IMR-90 (cell line): ENCODE measurements at regions not wholly inside any gene's neighbourhood (a gene's known extent, or its start where the extent isn't known, plus 50 kb on each side); places are given as distances from the start of the nearest gene placed in this dataset.

Experiments
- ATAC-seq: fragments of 200-7000 bp; cut with Tn5 transposase; 2 replicates; pipeline ENCODE4 v1.9.1; 2020; ENCODE audit warnings: low read depth, mild to moderate bottlenecking, moderate library complexity
- BruUV-seq: library from RNA; stranded (reverse); fragments of 400-500 nt; replicated peaks from 2 replicates; lab custom pipeline; 2021; lab: Mats Ljungman, UMichigan
- CTCF ChIA-PET: fragments of 300-600 bp; formaldehyde crosslinking; extraction: SDS; loops from one replicate; lab custom pipeline; 2021; ENCODE audit warnings: antibody characterized with exemption; lab: Yijun Ruan, JAX
- POLR2A ChIA-PET: fragments of 300-600 bp; sonication (Branson Sonifier 250); formaldehyde crosslinking; loops from one replicate; lab custom pipeline; 2022; ENCODE audit warnings: antibody characterized with exemption; ENCODE audit not compliant: unreplicated experiment; lab: Charles Lee
- DNase-seq: peaks from one replicate; pipeline ENCODE4 v3.0.0; 2013
- H2AFZ ChIP-seq: replicated peaks from 2 replicates; pipeline ENCODE3; 2013; ENCODE audit warnings: low read length, mild to moderate bottlenecking; ENCODE audit not compliant: poor library complexity
- H2AK5ac ChIP-seq: 2 replicates; pipeline ENCODE4 v1.6.1; 2013; ENCODE audit warnings: low read depth, low read length, inconsistent platforms
- H2AK9ac ChIP-seq: replicated peaks from 2 replicates; pipeline ENCODE3; 2013; ENCODE audit warnings: mild to moderate bottlenecking, low read depth, low read length, moderate library complexity; ENCODE audit not compliant: poor library complexity
- H2BK120ac ChIP-seq: 2 replicates; pipeline ENCODE4 v1.6.1; 2013; ENCODE audit warnings: low read depth, low read length, inconsistent platforms
- H2BK15ac ChIP-seq: 3 replicates; pipeline ENCODE4 v1.6.1; 2013; ENCODE audit warnings: low read depth, low read length, inconsistent platforms
- H2BK20ac ChIP-seq: 2 replicates; pipeline ENCODE4 v1.6.1; 2013; ENCODE audit warnings: low read depth, mild to moderate bottlenecking, inconsistent platforms, low read length, moderate library complexity
- H2BK5ac ChIP-seq: 2 replicates; pipeline ENCODE4 v1.6.1; 2013; ENCODE audit warnings: mild to moderate bottlenecking, low read depth, low read length, inconsistent platforms; ENCODE audit not compliant: poor library complexity, severe bottlenecking
- H3K14ac ChIP-seq: replicated peaks from 2 replicates; pipeline ENCODE4 v1.6.1; 2013; ENCODE audit warnings: low read depth, low read length, inconsistent platforms
- H3K18ac ChIP-seq: 2 replicates; pipeline ENCODE4 v1.6.1; 2013; ENCODE audit warnings: low read depth, low read length, control low read depth
- H3K23ac ChIP-seq: 2 replicates; pipeline ENCODE4 v1.6.1; 2013; ENCODE audit warnings: low read depth, low read length, inconsistent platforms
- H3K27ac ChIP-seq: 2 replicates; pipeline ENCODE4 v1.5.1; 2013; ENCODE audit warnings: mild to moderate bottlenecking, control low read depth, low read length; ENCODE audit not compliant: insufficient read depth
- H3K27me3 ChIP-seq: 2 replicates; pipeline ENCODE4 v1.6.1; 2013; ENCODE audit warnings: low read length; ENCODE audit not compliant: control insufficient read depth, insufficient read depth
- H3K36me3 ChIP-seq: 2 replicates; pipeline ENCODE4 v1.6.1; 2013; ENCODE audit warnings: low read length, mixed read lengths; ENCODE audit not compliant: control insufficient read depth, insufficient read depth
- H3K4ac ChIP-seq: 2 replicates; pipeline ENCODE4 v1.6.1; 2013; ENCODE audit warnings: low read depth, low read length, inconsistent platforms
- H3K4me1 ChIP-seq: 2 replicates; pipeline ENCODE4 v1.6.1; 2013; ENCODE audit warnings: low read length, mixed read lengths; ENCODE audit not compliant: control insufficient read depth, insufficient read depth
- H3K4me2 ChIP-seq: 2 replicates; pipeline ENCODE4 v1.6.1; 2013; ENCODE audit warnings: low read depth, mild to moderate bottlenecking, control low read depth, low read length, moderate library complexity
- H3K4me3 ChIP-seq: 2 replicates; pipeline ENCODE4 v1.5.1; 2013; ENCODE audit warnings: low read depth, mild to moderate bottlenecking, control low read depth, low read length, moderate library complexity; ENCODE audit not compliant: insufficient read depth
- H3K56ac ChIP-seq: 2 replicates; pipeline ENCODE4 v1.6.1; 2013; ENCODE audit warnings: low read length, inconsistent platforms; ENCODE audit not compliant: insufficient read depth; ENCODE audit errors: extremely low read depth
- H3K79me1 ChIP-seq, 2 experiments: 2 replicates each; pipeline ENCODE4 v1.6.1; 2013; ENCODE audit warnings: low read length in 2 of 2, inconsistent platforms in 1 of 2, low read depth in 1 of 2
- H3K9ac ChIP-seq: 2 replicates; pipeline ENCODE4 v1.6.1; 2013; ENCODE audit warnings: low read depth, low read length, control low read depth
- H3K9me1 ChIP-seq: 2 replicates; pipeline ENCODE4 v1.6.1; 2013; ENCODE audit warnings: low read length, inconsistent platforms; ENCODE audit not compliant: insufficient read depth
- H3K9me3 ChIP-seq: 2 replicates; pipeline ENCODE4 v1.6.1; 2013; ENCODE audit warnings: low read length; ENCODE audit not compliant: control insufficient read depth, insufficient read depth
- H4K20me1 ChIP-seq: 2 replicates; pipeline ENCODE4 v1.6.1; 2013; ENCODE audit warnings: low read length, inconsistent platforms; ENCODE audit not compliant: insufficient read depth
- H4K5ac ChIP-seq: 2 replicates; pipeline ENCODE4 v1.6.1; 2013; ENCODE audit warnings: mild to moderate bottlenecking, low read depth, low read length, control low read depth
- H4K8ac ChIP-seq, 2 experiments: 2 replicates each; pipeline ENCODE4 v1.6.1; 2013; ENCODE audit warnings: low read depth in 2 of 2, low read length in 2 of 2, control low read depth in 1 of 2, inconsistent platforms in 1 of 2
- H4K91ac ChIP-seq: 2 replicates; pipeline ENCODE4 v1.6.1; 2013; ENCODE audit warnings: low read depth, low read length, inconsistent platforms; ENCODE audit not compliant: insufficient read depth
- BHLHE40 ChIP-seq: fragments of 150-350 bp; IDR thresholded peaks from 2 replicates; pipeline ENCODE4 v1.6.1; 2016; ENCODE audit warnings: mild to moderate bottlenecking, low read depth, low read length
- CEBPB ChIP-seq: IDR thresholded peaks from 2 replicates; pipeline ENCODE4 v1.6.1; 2012; ENCODE audit warnings: low read depth, low read length, improper control_type of control experiment
- CHD1 ChIP-seq: IDR thresholded peaks from 2 replicates; pipeline ENCODE4 v1.6.1; 2012; ENCODE audit warnings: low read depth, low read length, improper control_type of control experiment
- FOS ChIP-seq: fragments of 150-350 bp; IDR thresholded peaks from 2 replicates; pipeline ENCODE4 v1.6.1; 2016; ENCODE audit warnings: low read depth, low read length
- MAZ ChIP-seq: IDR thresholded peaks from 2 replicates; pipeline ENCODE4 v1.6.1; 2012; ENCODE audit warnings: low read depth, mild to moderate bottlenecking, low read length, improper control_type of control experiment, moderate library complexity, borderline replicate concordance
- MXI1 ChIP-seq: IDR thresholded peaks from 2 replicates; pipeline ENCODE4 v1.6.1; 2012; ENCODE audit warnings: low read depth, mild to moderate bottlenecking, low read length, moderate library complexity, borderline replicate concordance
- NFE2L2 ChIP-seq: fragments of 150-350 bp; IDR thresholded peaks from 2 replicates; pipeline ENCODE4 v1.6.1; 2016; ENCODE audit warnings: low read depth, mild to moderate bottlenecking, low read length
- POLR2A ChIP-seq: IDR thresholded peaks from 2 replicates; pipeline ENCODE4 v1.6.1; 2012; ENCODE audit warnings: mild to moderate bottlenecking, low read depth, low read length
- RAD21 ChIP-seq: IDR thresholded peaks from 2 replicates; pipeline ENCODE4 v1.6.1; 2012; ENCODE audit warnings: low read length, improper control_type of control experiment
- RCOR1 ChIP-seq: IDR thresholded peaks from 2 replicates; pipeline ENCODE4 v1.6.1; 2012; ENCODE audit warnings: mild to moderate bottlenecking, low read length, improper control_type of control experiment; ENCODE audit not compliant: insufficient replicate concordance
- SMC3 ChIP-seq: fragments of 150-350 bp; IDR thresholded peaks from 2 replicates; pipeline ENCODE4 v1.6.1; 2016; ENCODE audit warnings: low read depth, mild to moderate bottlenecking, antibody characterized with exemption, low read length, moderate library complexity
- WGBS, 2 experiments: methylation state at CpG; one replicate each; pipeline versions ENCODE4 v1.1.5 to v1.1.7; 2013; ENCODE audit warnings: missing lambda C conversion rate in 2 of 2; ENCODE audit not compliant: insufficient read length in 1 of 2; ENCODE audit errors: extremely low coverage in 2 of 2; 5-methylcytosine and 5-hydroxymethylcytosine counted together
- dilution Hi-C: fragments of 300-500 bp; cut with HindIII; formaldehyde crosslinking; loops from one replicate; pipeline ENCODE4 v1.14.3; 2018; ENCODE audit warnings: low sequenced_read_pairs; ENCODE audit not compliant: unreplicated experiment
- in situ Hi-C: fragments of 300-500 bp; cut with MboI; formaldehyde crosslinking; loops from 3 replicates; pipeline ENCODE4 v1.14.3; 2019; ENCODE audit warnings: low sequenced_read_pairs, inconsistent platforms, mixed read lengths
- intact Hi-C: fragments of 100-400 bp; cut with micrococcal nuclease; formaldehyde crosslinking; loops from 2 replicates; pipeline ENCODE4 v1.10.0; 2022
- TF ChIP-seq, protein P1 (sequence below): fragments of 150-350 bp; IDR thresholded peaks from 2 replicates; pipeline ENCODE4 v1.6.1; 2016; ENCODE audit warnings: low read depth, mild to moderate bottlenecking, low read length, moderate library complexity, borderline replicate concordance
- TF ChIP-seq, protein P2 (sequence below): conservative IDR thresholded peaks from 2 replicates; pipeline ENCODE4 v1.5.1; 2012; ENCODE audit warnings: mild to moderate bottlenecking, low read depth, low read length, improper control_type of control experiment
- TF ChIP-seq, protein P3 (sequence below): fragments of 150-350 bp; IDR thresholded peaks from 2 replicates; pipeline ENCODE4 v1.6.1; 2017; ENCODE audit warnings: mild to moderate bottlenecking, antibody characterized with exemption, low read length, low read depth

DNA sequence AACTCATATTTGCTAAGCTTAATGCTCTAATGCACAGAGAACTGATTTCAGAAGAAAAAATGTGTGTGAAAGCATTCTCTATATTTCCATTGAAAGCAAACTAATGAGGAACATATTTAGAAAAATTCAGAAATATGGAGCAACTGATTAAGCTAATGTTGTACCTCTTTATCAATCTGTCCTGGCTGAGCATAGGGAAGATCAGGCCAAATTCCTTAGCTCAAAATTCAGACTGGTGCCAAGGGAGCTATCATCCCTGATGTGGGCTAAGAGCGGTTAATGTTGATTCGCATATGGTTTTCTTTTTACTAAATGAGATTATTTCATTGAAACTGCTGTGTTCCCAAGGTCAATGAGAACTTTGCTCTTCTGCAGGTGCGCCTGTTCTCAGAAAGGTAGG, 93.9 kb upstream of the HS3ST5 start:
- H2BK20ac ChIP-seq: no peak overlapping the region
- H3K18ac ChIP-seq: no peak overlapping the region
- H2BK5ac ChIP-seq: no peak overlapping the region
- no CpG with 5 or more reads among the region's 3 CpGs for WGBS, 2 experiments
- H3K9me1 ChIP-seq: no peaks in the 10 kb centered on the region
- no peak for TF ChIP-seq CEBPB
- no peak for TF ChIP-seq SMC3
- TF ChIP-seq MXI1: no peak
- TF ChIP-seq, protein P1, sequence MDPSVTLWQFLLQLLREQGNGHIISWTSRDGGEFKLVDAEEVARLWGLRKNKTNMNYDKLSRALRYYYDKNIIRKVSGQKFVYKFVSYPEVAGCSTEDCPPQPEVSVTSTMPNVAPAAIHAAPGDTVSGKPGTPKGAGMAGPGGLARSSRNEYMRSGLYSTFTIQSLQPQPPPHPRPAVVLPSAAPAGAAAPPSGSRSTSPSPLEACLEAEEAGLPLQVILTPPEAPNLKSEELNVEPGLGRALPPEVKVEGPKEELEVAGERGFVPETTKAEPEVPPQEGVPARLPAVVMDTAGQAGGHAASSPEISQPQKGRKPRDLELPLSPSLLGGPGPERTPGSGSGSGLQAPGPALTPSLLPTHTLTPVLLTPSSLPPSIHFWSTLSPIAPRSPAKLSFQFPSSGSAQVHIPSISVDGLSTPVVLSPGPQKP: no peak
- TF ChIP-seq POLR2A: no peak
- TF ChIP-seq, protein P2, sequence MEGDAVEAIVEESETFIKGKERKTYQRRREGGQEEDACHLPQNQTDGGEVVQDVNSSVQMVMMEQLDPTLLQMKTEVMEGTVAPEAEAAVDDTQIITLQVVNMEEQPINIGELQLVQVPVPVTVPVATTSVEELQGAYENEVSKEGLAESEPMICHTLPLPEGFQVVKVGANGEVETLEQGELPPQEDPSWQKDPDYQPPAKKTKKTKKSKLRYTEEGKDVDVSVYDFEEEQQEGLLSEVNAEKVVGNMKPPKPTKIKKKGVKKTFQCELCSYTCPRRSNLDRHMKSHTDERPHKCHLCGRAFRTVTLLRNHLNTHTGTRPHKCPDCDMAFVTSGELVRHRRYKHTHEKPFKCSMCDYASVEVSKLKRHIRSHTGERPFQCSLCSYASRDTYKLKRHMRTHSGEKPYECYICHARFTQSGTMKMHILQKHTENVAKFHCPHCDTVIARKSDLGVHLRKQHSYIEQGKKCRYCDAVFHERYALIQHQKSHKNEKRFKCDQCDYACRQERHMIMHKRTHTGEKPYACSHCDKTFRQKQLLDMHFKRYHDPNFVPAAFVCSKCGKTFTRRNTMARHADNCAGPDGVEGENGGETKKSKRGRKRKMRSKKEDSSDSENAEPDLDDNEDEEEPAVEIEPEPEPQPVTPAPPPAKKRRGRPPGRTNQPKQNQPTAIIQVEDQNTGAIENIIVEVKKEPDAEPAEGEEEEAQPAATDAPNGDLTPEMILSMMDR: no peak
- no peak for TF ChIP-seq BHLHE40
- no peak for TF ChIP-seq FOS
- no peak for TF ChIP-seq NFE2L2
- no peak for TF ChIP-seq RAD21
- no peak for TF ChIP-seq CHD1
- TF ChIP-seq, protein P3, sequence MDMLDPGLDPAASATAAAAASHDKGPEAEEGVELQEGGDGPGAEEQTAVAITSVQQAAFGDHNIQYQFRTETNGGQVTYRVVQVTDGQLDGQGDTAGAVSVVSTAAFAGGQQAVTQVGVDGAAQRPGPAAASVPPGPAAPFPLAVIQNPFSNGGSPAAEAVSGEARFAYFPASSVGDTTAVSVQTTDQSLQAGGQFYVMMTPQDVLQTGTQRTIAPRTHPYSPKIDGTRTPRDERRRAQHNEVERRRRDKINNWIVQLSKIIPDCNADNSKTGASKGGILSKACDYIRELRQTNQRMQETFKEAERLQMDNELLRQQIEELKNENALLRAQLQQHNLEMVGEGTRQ: no peak
- no peak for TF ChIP-seq MAZ
- TF ChIP-seq RCOR1: no peak
- in situ Hi-C loops (no loop called here), dilution Hi-C loops (no loop called here), intact Hi-C loops (no loop called here)
- no peaks in the 10 kb centered on the region for H3K27me3 ChIP-seq
- H2AFZ ChIP-seq: no peak overlapping the region
- BruUV-seq: no TSS peak
- no peak overlapping the region for H3K27ac ChIP-seq
- no peaks in the 10 kb centered on the region for H3K4me1 ChIP-seq
- no peak overlapping the region for H3K4me2 ChIP-seq
- no peak overlapping the region for H2BK15ac ChIP-seq
- H3K4me3 ChIP-seq: no peak overlapping the region
- no peak overlapping the region for H2AK5ac ChIP-seq
- H2BK120ac ChIP-seq: no peak overlapping the region
- DNase-seq (no peak), ATAC-seq (no peak)
- no peak overlapping the region for H4K91ac ChIP-seq
- no peak overlapping the region for H3K56ac ChIP-seq
- POLR2A ChIA-PET: no interaction called here
- H2AK9ac ChIP-seq: no peak overlapping the region
- no peak overlapping the region for H3K9ac ChIP-seq
- H3K4ac ChIP-seq: no peak overlapping the region
- H3K14ac ChIP-seq: no peak overlapping the region
- CTCF ChIA-PET: no interaction called here
- no peaks in the 10 kb centered on the region for H3K36me3 ChIP-seq
- H4K5ac ChIP-seq: no peak overlapping the region
- no peaks in the 10 kb centered on the region for H3K79me1 ChIP-seq
- H4K20me1 ChIP-seq: no peaks in the 10 kb centered on the region
- H3K23ac ChIP-seq: no peak overlapping the region
- H3K9me3 ChIP-seq: no peaks in the 10 kb centered on the region
- H4K8ac ChIP-seq: no peak overlapping the region
